ENCODE measurements at regions not wholly inside any gene's neighbourhood (a gene's known extent, or its start where the extent isn't known, plus 50 kb on each side); places are given as distances from the start of the nearest gene placed in this dataset.

DNA sequence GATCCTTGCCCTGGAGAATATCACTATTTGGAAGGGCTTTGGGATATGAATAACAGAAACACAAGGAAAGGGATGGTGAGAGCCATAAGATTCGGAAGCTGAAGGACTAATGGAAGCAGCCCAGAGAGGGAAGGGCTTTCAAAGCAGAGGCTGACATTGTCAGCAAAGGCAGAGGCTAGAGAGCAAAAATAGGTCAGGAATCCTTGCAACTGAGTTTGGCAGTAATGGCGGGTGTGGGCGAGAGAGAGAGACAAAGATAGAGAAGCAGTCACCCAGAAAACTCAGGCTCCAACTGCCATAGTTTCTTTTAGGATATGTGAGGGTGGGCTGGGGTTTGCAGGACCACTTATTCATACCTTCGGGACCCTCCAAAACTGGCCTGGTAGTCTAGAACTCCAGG, 248.6 kb downstream of the OPA1 start:
- TF ChIP-seq CTCF (IDR thresholded peaks at IDR 0.05; ENCODE audit: borderline replicate concordance, extremely low read depth, low read length, poor library complexity, severe bottlenecking) (no peak), EZH2 (IDR thresholded peaks at IDR 0.05; ENCODE audit: borderline replicate concordance, low read depth, low read length, severe bottlenecking) (no peak)
